ENCODE measurements at regions not wholly inside any gene's neighbourhood (a gene's known extent, or its start where the extent isn't known, plus 50 kb on each side); places are given as distances from the start of the nearest gene placed in this dataset.
"Not testable (repeated sequence)": the region's sequence is repeated elsewhere in the genome, so short reads cannot be mapped to it uniquely, and the experiment has no call there.

DNA sequence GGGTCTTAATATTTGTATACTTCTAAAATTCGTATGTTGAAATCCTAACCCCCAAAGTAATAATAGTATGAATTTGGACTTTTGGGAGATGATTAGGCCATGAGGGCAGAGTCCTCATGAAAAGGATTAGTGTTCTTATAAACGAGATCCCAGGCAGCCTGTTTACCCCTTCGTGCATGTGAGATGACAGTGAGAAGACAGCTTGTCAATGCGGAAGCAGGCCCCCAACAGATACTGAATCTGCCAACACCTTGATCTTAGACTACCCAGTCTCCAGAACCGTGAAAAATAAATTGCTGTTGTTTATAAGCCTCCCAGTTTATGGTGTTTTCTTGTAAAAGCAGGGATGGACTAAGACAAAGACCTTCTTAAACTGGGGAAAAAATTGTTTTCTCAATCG is 714.2 kb downstream of the SI start:
- DNase-seq (ENCODE audit: low read depth), result no peak
- in situ Hi-C loops (cut with HindIII; ENCODE audit: low pct_unique_long_range_greater_than_20kb, low sequenced_read_pairs), result no loop called here

DNA sequence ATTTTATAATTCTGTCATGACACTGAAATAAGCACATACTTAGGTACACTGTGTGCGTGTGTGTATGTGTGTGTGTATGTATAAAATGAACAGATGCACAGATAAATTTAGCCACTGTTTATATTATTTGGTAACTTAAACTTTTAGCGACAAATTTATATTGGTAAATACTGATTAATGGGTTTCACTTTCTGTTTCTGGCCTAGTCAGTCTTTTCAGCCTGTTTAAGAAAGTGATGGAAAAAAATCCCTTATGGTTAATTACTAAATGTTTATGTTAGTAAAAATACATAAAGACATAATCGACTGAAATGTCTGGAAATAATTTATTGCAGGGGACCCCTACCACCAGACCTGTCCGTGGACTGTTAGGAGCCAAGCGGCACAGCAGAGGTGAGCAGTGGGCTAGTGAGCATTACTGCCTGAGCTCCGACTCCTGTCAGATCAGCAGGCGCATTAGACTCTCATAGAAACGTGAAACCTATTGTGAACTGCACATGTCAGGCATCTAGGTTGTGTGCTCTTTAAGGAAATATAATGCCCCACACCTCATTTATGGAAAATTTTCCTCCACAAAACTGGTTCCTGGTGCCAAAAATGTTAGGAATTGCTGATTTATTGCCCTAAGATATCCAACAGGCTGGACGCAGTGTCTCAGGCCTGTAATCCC is 717.4 kb downstream of the SI start:
- in situ Hi-C loops (cut with HindIII; ENCODE audit: low pct_unique_long_range_greater_than_20kb, low sequenced_read_pairs), result no loop called here
- DNase-seq (ENCODE audit: low read depth), result no peak

DNA sequence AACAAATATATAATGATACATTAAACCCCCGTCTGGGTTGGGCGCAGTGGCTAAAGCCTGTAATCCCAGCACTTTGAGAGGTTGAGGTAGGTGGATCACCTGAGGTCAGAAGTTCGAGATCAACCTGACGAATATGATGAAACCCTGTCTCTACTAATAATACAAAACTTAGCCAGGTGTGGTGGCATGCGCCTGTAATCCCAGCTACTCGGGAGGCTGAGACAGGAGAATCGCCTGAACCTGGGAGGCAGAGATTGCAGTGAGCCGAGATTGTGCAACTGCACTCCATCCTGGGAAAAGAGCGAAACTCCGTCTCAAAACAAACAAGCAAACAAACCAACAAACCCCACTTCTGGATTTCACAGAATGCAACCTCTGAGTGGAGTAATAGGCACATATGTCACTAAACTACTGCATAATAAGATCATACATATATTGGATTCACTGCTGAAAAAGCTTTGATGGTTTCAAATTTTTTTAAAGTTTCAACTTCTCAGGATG is 718.2 kb downstream of the SI start:
- DNase-seq (ENCODE audit: low read depth), result no peak
- in situ Hi-C loops (cut with HindIII; ENCODE audit: low pct_unique_long_range_greater_than_20kb, low sequenced_read_pairs), result no loop called here

DNA sequence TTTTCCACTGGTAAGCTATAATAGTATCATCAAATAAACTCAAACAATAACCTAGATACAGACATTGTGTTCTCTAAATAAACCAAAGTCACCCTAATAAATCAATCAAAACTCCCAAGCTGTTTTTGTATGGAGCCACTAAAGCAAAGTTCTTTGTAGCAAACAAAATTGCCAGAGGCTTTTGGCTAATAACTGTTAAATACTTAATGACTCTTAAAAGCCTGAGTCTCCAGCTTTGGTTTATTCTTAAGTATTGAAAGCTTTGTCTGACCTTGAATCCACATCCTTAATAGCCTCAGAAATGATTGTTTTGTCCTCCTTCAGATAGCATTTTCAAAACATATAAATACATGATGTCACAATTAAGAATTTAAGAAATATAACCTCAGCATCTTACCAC is 725.3 kb downstream of the SI start:
- DNase-seq (ENCODE audit: low read depth), result no peak
- in situ Hi-C loops (cut with HindIII; ENCODE audit: low pct_unique_long_range_greater_than_20kb, low sequenced_read_pairs), result no loop called here

DNA sequence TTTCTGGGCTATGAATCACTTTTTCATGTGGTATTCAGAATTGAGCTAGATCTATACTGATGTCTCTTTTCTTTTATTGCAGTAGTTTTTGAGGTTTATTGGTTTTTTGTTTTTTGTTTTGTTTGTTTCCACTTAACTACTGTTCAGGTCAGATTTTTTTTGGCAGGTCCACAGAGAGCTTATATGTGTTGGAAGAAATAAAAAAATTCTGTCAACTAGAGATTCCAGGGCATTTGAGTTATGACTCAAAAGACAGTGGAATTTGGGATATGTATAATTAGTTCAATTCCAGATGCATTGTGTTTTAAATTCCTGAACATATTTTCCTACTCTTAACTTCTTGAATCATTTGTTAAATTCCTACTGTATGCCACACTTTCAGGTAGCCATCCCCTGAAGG is 727.2 kb downstream of the SI start:
- DNase-seq (ENCODE audit: low read depth), result no peak

DNA sequence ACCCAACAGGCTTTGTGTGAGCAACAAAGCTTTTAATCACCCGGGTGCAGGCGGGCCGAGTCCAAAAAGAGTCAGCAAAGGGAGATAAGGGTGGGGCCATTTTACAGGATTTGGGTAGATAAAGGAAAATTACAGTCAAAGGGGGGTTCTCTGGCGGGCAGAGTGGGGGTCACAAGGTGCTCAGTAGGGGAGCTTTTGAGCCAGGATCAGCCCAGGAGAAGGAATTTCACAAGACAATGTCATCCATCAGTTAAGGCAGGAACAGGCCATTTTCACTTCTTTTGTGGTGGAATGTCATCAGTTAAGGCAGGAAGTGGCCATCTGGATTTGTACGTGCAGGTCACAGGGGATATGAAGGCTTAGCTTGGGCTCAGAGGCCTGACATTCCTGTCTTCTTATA is 736.1 kb downstream of the SI start:
- in situ Hi-C loops (cut with HindIII; ENCODE audit: low pct_unique_long_range_greater_than_20kb, low sequenced_read_pairs); DNase-seq (ENCODE audit: low read depth): not testable (repeated sequence)

More for the DNA sequence above, 727.2 kb downstream of the SI start:
- in situ Hi-C loops (cut with HindIII; ENCODE audit: low pct_unique_long_range_greater_than_20kb, low sequenced_read_pairs), result no loop called here

DNA sequence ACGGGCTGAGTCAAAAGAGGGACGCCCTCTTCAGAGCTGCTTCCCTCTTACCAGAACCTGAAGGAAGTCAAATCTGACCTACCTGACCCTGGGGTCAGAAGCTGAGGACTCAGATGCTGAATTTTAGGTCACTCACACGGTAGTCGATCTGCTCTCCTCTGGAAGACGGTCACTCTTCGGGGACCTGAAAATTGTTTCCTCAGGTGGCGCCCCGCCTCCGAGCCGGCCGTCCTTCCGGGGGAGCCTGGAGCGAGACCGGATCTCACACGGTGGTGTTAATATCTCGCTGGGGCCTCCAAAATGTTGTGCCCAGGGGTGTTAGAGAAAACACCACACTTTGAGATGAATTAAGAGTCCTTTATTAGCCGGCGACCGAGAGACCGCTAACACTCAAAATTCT is 737.2 kb downstream of the SI start:
- no peak for DNase-seq (ENCODE audit: low read depth)
- in situ Hi-C loops (cut with HindIII; ENCODE audit: low pct_unique_long_range_greater_than_20kb, low sequenced_read_pairs), result no loop called here

DNA sequence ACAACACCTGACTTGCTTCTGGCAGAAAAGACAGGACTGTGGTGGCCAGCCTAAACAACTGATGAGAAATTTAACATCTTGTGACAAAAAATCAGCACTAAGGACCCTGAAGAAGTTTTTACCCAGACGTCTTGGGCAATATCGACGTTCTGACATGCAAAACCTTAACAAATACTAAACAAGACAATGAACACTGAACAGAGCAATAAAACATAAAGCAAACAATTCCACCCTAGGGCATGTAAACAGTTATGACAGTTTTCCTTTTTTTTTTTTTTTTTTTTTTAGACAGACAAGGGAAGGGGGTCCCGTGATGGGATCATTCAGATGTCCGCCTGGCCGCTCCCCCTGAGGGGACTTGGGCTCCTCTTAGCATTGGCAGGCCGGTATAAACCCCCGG is 738.0 kb downstream of the SI start:
- no peak for DNase-seq (ENCODE audit: low read depth)
- in situ Hi-C loops (cut with HindIII; ENCODE audit: low pct_unique_long_range_greater_than_20kb, low sequenced_read_pairs), result no loop called here

DNA sequence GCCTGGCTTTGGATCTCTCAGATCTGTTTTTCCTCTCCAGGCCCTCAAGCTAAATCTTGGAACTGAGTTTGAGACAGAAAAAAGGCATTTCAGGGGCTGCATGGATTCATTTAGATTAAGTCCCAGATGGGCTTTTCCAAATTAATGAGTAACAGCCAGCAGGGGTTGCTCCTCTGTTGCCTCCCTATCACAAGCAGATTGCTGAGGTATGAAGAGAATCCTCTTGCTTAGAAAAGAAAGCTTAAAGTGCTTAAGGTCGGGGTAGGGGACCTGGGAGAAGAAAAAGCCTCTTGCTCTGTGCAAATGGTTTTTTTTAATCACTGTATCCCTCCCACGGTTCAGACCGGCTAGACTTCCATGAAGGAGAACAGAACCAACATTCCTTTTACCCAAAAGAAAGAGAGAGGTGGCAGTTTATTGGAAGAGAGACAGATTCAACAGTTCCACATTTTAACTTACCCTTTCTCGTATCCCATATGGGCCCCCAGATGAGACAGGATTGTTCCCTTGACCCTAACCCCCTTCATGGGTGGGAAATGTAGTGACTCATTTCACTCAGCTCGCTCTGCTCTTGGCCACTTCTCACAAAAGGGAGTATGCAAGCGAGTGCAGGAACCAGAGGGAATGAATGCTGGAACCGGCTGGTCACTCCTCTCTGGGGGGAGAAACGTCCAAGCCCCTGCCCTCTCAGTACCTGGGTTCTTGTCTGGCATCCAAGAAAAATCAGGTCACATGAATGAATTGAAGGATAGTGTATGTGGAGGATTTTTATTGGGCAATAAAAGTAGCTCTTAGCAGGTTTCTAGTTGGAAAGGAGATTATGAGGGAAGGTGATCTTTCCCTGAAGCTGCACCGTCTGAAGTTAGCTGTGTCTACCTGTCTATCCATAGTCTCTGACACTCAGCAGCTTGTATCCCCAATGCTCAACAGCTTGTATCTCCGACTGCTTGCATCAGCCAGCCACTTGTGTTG is 745.2 kb downstream of the SI start:
- in situ Hi-C loops (cut with HindIII; ENCODE audit: low pct_unique_long_range_greater_than_20kb, low sequenced_read_pairs), result no loop called here
- no peak for DNase-seq (ENCODE audit: low read depth)

DNA sequence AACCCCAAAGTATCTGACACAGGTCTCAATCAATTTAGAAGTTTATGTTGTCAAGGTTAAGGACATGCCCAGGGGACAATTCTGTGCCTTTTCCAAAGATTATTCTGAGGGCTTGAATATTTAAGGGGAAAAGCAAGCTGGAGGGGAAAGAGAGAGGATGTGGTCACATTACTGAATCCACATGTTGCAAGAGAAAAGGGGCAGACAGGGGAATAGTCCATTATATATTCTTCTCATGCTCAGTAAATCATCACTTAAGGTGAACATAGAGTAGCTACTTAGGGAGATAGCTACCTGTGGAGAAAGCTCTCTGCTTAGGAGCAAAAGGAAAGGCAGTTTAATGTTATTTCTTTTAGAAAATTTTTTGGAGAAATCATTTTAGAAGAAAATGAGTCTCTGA is 751.6 kb downstream of the SI start:
- in situ Hi-C loops (cut with HindIII; ENCODE audit: low pct_unique_long_range_greater_than_20kb, low sequenced_read_pairs), result no loop called here
- DNase-seq (ENCODE audit: low read depth), result no peak

DNA sequence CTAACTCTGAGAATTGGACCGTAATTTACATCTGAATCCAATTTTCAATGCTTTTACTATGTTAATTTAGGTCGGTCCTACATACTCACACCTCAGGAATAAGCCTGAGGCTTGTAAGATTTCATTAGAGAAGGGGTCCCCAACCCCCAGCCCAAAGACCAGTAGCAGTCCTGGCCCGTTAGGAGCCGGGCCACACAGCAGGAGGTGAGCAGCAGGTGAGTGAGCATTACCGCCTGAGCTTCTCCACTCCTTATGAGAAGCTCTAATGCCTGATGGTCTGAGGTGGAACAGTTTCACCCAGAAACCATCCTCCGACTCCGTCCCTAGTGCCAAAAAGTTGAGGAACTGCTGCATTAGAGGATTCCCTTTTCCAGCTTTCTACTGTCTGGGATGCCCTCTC is 757.3 kb downstream of the SI start:
- DNase-seq (ENCODE audit: low read depth), result no peak
- in situ Hi-C loops (cut with HindIII; ENCODE audit: low pct_unique_long_range_greater_than_20kb, low sequenced_read_pairs), result no loop called here

DNA sequence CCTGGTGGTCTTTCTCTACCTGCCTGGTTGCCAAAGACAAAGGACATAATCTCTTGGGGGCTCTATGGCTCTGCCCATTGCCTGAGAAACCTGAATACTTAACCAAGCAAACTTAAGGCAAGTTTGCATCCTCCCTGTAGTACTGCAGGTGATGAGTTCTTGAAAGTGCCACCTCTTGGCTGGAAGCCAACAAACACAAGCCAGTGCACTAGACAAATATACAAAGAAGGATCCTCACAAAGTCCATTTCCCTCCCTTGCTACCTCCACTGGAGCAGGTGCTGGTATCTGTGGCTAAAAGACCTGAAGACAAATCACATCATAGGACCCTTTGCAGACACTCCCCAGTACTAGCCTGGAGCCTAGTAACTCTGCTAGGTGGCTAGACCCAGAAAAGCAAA is 772.3 kb downstream of the SI start:
- peak; percentile 19 for DNase-seq (ENCODE audit: low read depth)
- in situ Hi-C loops (cut with HindIII; ENCODE audit: low pct_unique_long_range_greater_than_20kb, low sequenced_read_pairs), result no loop called here

DNA sequence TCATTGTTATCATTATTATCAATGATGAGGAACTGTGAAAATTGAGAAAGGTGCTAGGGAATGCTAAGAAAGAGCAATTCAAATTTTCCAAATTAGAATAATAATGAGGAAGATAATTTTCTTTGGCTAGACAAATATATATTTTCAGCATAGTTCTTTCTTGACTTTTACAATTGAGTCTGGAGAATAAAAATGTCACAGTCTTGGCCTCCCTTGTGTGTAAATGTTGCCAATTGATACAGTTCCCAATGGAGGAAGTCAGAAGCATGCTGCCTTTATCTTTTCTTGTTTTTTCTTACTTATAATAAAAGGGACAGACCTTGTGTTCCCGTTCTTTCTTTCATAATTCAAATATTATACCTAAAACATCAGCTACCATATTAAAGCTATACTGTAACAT is 774.4 kb downstream of the SI start:
- in situ Hi-C loops (cut with HindIII; ENCODE audit: low pct_unique_long_range_greater_than_20kb, low sequenced_read_pairs), result no loop called here
- DNase-seq (ENCODE audit: low read depth), result no peak

DNA sequence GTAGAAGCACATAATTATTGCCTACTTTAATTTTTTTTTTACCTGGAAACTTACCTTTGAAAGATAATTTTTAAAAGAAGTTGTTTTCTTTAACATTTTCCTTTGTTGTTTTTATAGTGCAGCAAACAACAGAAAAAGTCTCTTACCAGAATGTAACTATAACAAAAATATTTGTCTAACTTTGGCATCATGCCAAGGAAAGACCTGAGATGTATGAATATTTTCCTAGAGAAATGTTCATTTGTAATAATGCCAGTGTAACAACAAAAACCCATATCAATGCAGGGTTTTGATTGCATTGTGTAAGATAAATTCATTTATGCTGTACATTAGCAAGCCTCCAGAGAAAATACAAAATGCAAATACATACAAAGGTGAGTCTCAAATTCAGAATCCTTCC is 775.7 kb downstream of the SI start:
- in situ Hi-C loops (cut with HindIII; ENCODE audit: low pct_unique_long_range_greater_than_20kb, low sequenced_read_pairs), result no loop called here
- no peak for DNase-seq (ENCODE audit: low read depth)

DNA sequence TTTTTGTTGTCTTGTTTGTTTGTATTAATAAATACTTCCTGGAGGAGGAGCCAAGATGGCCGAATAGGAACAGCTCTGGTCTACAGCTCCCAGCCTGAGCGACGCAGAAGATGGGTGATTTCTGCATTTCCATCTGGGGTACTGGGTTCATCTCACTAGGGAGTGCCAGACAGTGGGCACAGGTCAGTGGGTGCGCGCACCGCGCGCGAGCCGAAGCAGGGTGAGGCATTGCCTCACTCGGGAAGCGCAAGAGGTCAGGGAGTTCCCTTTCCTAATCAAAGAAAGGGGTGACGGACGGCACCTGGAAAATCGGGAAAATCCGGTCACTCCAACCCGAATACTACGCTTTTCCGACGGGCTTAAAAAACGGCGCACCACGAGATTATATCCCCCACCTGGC is 786.8 kb downstream of the SI start:
- DNase-seq (ENCODE audit: low read depth); in situ Hi-C loops (cut with HindIII; ENCODE audit: low pct_unique_long_range_greater_than_20kb, low sequenced_read_pairs): not testable (repeated sequence)

DNA sequence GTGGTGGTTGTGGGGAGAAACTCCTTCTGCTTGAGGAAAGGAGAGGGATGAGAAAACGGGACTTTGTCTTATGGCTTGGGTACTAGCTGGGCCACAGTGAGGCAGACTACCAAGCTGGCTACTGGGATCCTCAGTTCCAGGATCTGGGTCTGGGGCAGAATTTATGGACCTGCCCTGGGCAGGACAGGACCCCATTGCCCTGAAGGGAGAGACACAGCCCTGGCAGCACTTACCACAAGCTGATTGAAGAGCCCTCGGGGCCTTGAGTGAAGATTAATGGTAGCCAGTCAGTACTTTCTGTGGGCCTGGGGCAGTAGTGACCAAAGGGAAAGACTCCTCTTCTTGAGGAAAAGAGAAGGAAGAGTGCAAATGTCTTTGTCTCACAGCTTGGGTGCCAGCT is 799.7 kb downstream of the SI start:
- in situ Hi-C loops (cut with HindIII; ENCODE audit: low pct_unique_long_range_greater_than_20kb, low sequenced_read_pairs), result no loop called here
- DNase-seq (ENCODE audit: low read depth), result no peak

DNA sequence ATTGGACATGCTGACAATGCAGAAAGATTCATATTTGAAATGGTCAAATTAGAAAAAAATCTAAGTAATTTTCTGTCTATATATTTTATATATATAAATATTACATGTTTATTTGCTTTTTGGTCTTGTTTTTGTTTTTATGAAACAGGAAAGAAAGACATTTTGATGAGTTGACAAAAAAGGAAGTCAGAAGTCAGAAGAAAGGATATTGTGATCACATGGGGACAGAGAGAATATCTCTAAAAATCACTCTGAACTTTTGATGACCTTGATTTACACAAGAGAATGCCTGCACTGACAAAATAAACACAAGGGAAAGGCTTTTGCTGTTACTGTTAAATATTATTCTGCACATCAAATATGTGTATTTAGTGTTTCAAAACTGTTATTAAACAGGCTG is 811.2 kb downstream of the SI start:
- in situ Hi-C loops (cut with HindIII; ENCODE audit: low pct_unique_long_range_greater_than_20kb, low sequenced_read_pairs), result no loop called here
- DNase-seq (ENCODE audit: low read depth), result no peak

DNA sequence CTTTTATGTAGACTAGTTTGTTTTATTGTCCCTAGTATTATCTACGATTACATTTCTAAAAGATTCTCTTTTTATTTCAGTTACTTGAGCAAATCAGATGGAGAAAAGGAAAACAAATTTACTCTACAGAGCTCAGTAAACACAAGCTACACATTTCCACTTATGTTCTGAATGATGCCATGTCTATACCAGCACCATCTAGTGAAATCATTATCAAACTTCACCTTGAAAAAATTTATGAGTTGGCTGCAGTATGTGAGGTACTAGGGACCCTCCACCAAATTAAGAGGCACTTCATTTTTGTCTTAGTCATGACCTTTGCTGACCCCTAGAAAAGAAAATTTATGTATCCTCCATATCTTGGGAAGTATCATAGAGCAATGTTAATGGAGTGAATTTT is 827.4 kb downstream of the SI start:
- DNase-seq (ENCODE audit: low read depth), result no peak
- in situ Hi-C loops (cut with HindIII; ENCODE audit: low pct_unique_long_range_greater_than_20kb, low sequenced_read_pairs), result no loop called here

DNA sequence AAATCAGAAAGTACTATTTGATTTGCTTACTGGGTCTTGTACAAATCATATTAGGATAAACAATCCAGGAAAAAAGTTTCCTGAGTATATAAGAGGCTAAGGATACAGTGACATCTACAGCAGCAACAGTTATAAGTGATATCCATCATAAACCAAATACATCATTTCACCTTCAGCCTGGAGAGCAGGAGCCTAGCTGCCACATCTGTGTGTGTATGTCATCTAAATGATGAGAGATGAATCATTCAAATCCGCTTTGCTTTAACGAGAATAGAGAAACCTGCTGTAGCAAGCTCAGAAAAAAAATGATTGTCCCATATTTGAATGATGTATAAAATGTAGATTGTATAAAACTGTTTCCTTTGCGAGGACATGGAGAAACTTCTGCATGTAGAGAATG is 841.4 kb downstream of the SI start:
- DNase-seq (ENCODE audit: low read depth), result no peak
- in situ Hi-C loops (cut with HindIII; ENCODE audit: low pct_unique_long_range_greater_than_20kb, low sequenced_read_pairs), result no loop called here

Measured in Caki2 (cell line).